Frontal cortex (tissue), 3 donors: ENCODE measurements at regions not wholly inside any gene's neighbourhood (a gene's known extent, or its start where the extent isn't known, plus 50 kb on each side); places are given as distances from the start of the nearest gene placed in this dataset.
"Not testable (repeated sequence)": the region's sequence is repeated elsewhere in the genome, so short reads cannot be mapped to it uniquely, and the experiment has no call there.

Experiments used
- DNase-seq, 2 donors: peaks; one replicate each; pipeline ENCODE4 v3.0.0; 2012; ENCODE audit warnings: low spot score in 2 of 2
- FAIRE-seq: peaks from 2 replicates; lab custom pipeline; 2012; peaks lifted over from hg19 to GRCh38; lab: Jason Lieb, UNC
- donor health status: control.
- donor health status: control.
- donor health status: control.

DNA sequence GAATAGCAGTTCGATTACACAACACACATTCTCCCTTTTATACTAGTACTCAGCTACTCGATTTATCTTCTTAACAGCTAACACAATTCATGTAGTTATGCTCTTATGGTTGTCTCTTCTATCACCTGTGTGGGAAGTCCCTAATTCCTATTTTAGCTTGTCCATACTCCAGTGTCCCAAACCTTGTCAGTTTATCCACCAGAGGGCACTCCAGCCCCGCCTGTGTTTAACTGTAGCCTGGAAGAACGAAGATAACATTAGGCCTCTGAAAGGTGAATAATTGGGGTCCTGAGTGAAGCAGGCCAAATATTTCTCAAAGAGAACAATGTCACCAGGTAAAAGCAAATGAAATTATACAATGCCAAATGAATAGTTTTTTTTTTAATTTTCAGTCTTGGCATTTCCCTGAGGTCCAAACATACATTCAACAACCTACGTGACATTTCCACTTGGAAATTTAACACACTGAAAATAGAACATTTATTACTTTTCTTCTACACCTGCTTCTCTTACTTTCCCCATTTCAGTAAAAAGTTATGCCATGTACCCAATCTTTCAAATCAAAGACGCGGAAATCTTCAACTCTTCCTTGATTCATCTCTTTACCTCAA lies 560.7 kb downstream of the HTR1A start:
- FAIRE-seq (no peak), DNase-seq (peak in 1 of 2 donors; percentile 3)

DNA sequence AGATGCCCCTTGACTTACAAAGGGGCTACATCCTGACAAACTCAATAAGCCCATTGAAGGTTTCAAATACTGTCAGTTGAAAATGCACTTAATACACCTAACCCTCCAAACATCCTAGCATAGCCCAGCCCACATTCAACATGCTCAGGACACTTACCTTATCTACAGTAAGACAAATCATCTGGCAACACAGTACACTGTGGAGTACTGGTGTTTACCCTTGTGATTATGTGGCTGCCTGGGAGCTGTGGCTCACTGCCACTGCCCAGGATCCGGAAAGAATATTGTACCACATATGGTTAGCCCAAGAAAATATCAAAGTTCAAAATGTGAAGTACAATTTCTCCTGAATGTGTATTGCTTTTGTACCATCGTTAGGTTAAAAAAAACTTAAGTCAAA lies 562.2 kb downstream of the HTR1A start:
- FAIRE-seq (no peak), DNase-seq (no peak)

DNA sequence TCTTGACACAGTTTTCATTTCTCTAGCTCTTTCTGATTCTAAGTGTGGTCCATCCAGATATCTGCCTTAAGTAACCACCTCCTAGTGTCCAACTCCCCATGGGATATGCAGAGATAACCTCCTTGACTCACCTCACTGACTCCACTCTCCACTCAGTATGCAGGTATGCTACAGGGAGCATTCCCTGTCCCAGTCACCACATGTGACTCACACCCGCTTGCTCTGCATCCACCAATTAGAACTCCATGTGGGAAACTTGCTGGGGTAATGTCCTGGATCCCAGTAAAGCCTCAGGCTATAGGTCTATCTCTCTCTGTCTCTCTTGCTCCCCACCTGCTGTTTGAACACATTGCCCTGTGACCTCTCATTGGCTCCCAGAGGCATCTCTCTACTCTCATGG lies 563.9 kb downstream of the HTR1A start:
- DNase-seq (no peak), FAIRE-seq (no peak)

DNA sequence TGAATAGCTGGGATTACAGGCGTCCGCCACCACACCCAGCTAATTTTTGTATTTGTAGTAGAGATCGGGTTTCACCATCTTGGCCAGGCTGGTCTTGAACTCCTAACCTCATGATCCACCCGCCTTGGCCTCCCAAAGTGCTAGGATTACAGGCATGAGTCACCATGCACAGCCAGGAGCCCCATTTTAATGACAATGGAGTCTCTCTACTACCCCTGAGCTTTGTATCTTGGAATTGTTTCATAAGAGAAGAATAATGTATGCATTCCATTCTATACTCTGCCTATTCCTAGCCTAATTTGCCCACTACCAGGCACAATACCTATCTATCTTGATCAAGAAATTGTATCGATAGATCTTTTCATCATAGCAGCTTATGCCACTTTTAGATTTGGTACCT lies 574.1 kb downstream of the HTR1A start:
- FAIRE-seq, DNase-seq: not testable (repeated sequence)

DNA sequence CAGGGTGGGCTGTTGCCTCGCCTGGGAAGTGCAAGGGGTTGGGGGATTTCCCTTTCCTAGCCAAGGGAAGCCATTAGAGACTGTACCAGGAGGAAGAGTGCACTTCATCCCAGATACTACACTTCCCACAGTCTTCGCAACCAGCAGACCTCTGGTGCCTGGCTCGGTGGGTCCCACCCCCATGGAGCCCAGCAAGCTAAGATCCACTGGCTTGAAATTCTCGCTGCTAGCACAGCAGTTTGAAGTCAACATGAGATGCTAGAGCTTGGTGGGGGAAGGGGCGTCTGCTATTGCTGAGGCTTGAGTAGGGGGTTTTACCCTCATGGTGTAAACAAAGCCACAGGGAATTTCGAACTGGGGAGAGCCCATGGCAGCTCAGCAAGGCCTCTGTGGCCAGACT lies 586.4 kb downstream of the HTR1A start:
- DNase-seq (no peak), FAIRE-seq (no peak)

DNA sequence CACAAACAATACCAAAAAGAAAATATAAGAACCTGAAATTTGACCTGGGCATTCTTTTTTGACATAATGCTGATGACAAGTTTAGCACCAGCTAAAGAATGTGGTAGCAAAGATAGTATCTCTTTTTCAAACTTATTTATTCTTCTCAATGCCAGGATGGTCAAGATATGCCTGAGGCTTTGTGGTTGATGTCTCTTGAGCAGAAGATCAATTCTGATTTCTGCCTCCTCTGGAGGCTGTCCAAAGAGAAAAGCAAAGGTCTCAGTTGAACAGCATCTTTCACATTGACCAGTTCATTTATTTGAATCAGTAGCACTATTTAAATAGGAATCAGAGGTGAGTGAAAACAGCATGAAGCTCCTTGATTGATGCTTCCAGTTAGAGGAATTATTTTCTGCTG lies 588.2 kb downstream of the HTR1A start:
- DNase-seq = no peak
- no peak for FAIRE-seq

DNA sequence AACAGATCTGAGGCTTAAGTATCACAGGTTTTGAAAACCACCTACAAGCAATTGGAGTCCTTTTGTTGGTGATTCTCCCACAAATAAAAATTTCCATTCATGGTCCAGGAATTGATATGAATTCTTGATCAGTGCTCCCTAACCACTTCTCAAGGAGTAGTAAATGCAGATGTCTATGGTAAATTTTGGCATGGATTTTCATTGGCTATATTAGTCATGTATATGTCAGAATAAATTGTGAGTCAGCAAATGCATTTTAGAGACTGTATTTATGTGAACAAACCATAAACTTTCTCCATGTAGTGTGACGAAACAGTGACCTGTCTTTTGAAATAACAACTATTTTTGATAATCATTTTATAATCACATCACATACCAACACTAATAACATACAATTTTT lies 611.1 kb downstream of the HTR1A start:
- no peak for FAIRE-seq

DNA sequence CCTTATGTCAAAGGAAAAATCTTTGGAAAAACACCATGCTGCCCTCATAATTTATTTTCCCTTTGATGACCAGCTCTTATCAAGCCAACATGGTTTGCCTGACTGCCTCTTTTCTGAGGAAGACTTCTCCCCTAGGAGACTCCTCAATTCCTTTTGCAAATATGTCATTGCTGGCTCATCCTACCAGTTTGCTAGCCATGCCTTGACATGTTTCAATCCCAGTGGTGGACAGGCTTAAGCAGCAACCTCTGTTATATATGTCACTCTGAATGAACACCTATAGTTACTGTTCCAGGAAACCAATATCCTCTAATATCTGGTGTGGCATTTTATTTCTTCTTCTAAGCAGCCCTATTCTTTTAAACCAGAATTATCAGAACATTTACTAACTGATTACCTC lies 615.8 kb downstream of the HTR1A start:
- FAIRE-seq = no peak
- DNase-seq = no peak

More for the DNA sequence above, 611.1 kb downstream of the HTR1A start:
- no peak for DNase-seq

DNA sequence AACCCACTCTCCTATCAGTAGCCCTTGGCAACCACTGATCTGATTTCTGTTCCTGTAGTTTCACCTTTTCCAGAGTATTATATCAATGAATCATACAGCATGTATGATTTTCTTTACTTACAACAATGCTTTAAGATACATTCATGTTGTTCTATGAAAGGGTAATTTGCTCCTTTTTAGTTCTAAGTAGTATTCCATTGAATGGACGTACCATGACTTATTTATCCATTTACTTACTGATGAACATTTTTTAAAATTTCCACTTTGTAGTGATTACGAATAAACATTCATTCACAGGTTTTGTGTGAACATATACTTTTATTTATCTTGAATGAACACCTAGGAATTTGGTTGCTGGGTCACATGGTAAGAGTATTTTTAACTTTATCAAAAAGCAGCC lies 620.8 kb downstream of the HTR1A start:
- DNase-seq (no peak), FAIRE-seq (no peak)

DNA sequence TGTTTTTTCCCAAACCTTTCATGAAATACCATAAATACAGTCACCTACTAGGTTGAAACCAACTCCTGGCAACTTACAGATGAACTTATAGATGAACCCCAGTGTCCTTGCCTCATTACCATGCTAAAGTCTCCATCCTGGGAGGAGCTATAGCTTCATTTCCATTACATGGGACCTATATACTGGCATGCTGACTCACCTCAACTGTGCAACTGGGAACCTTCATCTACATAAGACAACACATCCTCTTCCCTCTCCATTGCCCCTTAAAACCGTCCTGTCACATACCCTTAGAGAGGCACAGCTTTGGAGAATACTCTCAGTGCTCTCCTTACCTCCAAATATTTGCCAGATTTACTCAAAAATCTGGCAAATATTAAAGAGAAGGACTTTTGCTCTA lies 638.3 kb downstream of the HTR1A start:
- FAIRE-seq = no peak
- DNase-seq = no peak

DNA sequence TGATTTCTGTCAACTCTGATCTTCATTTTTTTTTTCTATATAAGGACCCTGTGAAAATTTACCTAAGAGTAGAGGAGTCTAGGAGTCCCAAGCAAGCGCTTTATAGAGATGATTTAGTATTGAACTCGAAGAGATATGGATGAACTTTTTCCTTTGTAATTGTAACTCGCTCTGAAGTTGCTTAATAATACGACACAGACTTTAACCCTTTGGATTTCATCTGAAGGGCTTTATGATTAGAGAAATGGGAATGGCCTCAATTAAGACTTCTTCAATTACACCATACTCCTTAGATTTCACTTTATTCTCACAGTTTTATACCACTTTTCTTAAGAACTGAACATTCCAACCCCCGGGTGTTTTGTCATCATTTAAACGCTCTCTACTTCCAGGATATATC lies 647.7 kb downstream of the HTR1A start:
- FAIRE-seq = no peak
- no peak for DNase-seq

DNA sequence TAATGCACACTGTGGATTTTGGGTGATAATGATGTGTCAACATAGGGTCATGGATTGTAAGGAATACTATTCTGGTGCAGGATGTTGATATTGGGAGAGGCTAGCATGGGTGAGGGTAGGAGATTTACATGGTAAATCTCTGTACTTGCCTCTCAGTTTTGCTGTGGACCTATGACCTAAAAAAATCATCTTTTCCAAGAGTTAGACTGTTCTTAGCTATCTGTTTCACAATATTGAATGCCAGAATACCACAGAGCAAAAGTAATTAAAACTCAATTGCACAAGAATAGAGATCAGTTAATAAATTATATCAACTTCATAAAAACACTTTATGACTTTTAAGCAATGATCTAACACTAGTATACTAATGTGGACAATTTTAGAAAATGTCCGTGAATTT lies 651.6 kb downstream of the HTR1A start:
- FAIRE-seq (no peak), DNase-seq (no peak)

DNA sequence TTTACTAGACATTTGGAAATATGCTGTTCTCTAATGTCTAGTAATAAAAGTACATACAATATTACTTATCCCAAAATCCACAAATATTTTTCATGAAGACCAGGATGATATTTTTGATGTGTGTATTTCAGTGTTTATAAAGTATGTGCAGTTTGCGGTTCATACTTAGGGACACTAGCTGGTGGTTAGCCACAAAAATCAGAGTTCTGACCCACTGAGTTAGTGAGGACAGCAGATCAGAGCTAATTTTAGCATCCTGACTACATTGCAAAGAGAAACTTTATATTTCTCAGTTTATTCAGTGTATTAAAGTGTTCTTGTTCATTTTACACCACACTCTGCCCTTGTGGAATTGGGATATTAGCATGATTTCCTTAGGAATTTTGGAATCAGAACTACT lies 655.3 kb downstream of the HTR1A start:
- DNase-seq (no peak), FAIRE-seq (no peak)

DNA sequence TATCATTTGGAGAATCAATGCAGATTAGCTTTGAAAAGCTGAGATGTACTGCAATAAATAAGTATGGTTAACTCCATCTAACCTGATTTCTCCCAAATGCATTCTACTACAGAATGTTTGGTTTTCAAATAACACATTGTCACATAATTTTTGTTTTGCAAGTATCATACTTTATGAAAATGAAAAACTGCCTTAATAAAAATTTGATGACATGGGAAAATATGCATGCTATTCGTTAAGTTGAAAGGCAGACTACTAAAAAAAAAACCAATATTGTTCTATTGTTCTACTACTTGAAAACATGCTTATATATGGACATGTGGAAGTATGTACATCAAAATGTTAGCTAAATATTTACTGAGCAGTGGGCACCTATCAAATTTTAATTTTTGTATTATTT lies 668.9 kb downstream of the HTR1A start:
- FAIRE-seq (no peak), DNase-seq (no peak)

DNA sequence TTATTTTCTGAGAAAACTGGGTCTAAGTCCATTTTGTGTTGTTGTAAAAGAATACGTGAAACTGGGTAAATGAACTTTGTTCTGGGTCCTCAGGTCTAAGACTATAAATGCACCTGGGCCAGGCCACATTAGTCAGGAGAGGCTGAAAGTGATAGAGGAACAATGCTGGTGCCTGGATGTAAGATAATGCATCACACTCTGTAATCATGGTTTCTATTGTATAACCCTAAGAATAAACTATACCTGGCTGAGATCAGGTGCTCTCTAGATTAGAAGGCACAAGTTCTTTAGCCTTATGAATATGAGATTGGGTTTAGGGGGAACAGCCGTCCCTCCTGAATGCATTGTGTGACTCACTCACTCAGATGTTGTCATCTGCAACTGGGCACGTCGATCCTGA lies 675.5 kb downstream of the HTR1A start:
- FAIRE-seq (no peak), DNase-seq (no peak)

DNA sequence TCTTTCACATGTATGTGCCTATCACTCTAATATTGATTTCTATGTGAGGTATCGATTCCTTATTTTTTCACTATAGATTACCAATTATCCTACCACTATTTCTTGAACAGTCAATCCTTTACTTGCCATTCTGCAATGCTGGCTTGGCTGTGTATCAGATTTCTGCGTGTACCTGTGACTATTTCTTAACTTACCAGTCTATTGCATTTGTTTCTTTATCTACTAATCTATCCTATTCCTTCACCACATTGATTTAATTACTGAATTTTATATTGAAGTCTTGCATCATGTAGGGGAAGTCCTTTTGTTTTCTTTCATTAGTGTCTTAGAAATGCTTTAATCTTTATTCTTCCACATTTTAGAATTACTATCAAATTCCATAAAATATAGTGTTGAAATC lies 684.8 kb downstream of the LRRC70 start:
- DNase-seq (no peak), FAIRE-seq (no peak)

DNA sequence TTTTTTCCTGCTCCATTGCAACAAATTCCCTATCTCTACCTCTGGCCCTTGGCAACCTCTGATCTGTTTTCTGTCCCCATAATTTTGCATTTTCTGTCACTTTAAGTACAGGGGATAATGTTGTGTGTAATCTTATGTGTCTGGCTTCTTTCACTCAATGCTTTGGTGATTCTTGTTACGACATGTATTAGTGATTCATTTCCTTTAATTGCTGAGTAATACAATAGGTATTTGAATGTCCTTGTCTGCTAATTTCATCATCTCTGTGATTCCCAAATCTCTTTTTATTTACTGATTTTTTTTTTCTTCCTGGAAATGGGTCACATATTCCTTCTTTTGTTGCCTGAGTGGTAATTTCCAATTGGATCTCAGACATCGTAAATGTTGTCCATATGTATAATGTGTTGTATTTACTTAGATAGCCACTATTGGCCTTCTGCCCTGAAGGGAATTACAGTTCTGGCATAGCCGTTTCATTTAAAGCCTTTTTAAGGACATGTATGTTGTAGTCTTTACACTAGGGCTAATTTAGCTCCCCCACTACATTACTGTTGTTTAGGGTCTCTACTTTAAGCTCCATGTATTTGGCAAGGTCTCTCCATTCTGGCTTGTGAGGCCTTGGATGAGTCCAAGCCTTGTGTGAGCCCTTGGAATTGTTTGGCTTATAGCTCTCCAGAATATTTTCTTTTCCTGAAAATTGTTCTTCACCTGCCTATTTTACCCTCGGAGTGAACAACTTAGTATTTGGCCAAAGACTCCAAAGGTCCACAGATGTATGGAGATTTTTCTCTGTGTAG lies 683.8 kb downstream of the LRRC70 start:
- DNase-seq = no peak
- no peak for FAIRE-seq

DNA sequence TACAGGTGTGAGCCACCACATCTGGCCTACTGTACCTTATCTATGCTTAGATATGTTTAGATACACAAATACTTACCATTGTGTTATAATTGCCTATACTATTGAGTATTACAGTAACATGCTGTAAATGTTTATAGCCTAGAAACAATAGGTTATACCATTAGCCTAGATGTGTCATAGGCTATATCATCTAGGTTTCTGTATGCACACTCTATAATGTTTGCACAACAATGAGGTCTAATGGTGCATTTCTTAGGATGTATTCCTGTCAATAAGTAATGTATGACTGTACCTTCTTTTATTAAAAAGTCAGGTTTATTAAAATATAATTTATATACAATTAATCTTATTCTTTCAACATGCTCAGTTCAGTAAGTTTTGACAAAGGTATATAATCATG lies 683.1 kb downstream of the LRRC70 start:
- FAIRE-seq (no peak), DNase-seq (no peak)

DNA sequence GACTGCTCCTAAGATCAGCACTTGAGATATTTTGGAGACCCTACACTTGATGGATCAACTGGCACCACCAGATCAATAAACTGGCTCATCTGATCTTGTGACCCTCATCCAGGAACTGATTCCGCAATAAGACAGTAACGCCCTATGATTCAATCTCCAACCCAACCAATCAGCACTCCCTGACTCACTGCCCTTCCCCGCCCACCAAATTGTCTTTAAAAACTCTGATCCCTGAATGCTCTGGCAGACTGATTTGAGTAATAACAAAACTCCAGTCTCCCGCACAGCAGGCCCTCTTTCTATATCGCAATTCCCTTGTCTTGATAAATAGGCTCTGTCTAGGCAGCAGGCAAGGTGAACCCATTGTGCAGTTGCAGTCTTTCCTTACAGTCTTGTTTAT lies 677.0 kb downstream of the LRRC70 start:
- DNase-seq = no peak

DNA sequence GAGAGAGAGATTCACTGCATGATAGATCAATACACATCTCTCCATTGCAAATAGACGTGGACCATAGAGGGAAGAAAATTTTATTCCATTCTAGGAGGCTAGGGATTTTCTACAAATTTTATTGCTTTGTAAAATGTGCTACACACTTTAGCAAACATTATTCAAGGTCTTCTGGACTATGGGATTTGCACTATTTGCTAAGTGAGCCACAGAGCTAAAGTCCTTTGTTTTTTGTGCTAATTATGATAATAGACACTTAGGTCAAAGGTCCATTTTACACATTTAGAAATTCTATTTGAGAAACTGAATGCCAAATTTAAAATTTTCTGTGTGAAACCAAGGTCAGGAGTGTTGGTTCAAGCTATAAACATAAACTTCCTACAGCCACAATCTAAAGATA lies 672.3 kb downstream of the LRRC70 start:
- no peak for FAIRE-seq
- DNase-seq = no peak

More for the DNA sequence above, 677.0 kb downstream of the LRRC70 start:
- FAIRE-seq = no peak

DNA sequence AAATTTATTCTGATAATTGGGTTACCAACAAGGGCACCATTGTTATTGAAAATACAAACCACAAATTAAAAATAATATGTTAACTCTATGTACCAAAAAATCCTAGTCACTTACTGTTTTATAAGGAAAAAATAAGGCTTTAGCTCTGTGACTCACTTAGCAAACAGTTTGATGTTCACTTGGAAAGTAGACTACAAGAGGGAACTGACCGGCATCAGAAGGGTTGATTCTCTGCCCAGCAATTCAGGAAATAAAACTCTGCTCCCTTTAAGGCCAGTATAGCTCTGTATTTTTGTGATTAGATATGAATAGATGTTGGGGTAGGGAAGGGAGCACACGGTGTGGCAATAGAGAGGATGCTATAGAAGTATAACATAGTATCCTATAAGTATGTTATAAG lies 671.3 kb downstream of the LRRC70 start:
- FAIRE-seq = no peak

DNA sequence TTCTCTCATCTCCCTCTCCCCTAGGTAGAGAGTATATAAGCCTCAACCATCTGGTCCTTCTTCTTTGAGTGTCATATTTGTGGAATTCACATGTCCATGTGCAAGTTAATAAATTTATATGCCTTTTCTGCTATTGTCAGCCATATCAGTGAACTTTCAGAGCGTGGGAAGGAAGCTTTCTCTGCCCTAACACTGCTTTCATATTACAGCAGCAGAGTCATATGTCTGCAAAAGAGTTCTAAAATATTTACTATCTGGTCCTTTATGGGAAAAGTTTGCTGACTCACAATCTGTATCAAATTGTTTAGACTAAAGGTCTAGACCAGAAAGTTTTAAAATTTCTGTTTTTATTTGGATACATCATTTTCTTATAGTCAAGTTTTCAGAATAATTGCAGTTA lies 669.0 kb downstream of the LRRC70 start:
- DNase-seq (no peak), FAIRE-seq (no peak)

More for the DNA sequence above, 671.3 kb downstream of the LRRC70 start:
- DNase-seq = no peak
